Fibroblast of mammary gland (primary cell): ENCODE measurements at regions not wholly inside any gene's neighbourhood (a gene's known extent, or its start where the extent isn't known, plus 50 kb on each side); places are given as distances from the start of the nearest gene placed in this dataset.

Experiments
- DNase-seq: peaks from one replicate; pipeline ENCODE4 v3.0.0-alpha.2; 2010; ENCODE audit warnings: low read depth
- H3K4me3 ChIP-seq: 2 replicates; pipeline ENCODE4 v1.5.1; 2011; ENCODE audit warnings: low read depth, mild to moderate bottlenecking, low read length, moderate library complexity; ENCODE audit not compliant: control insufficient read depth
- TF ChIP-seq, protein P1 (sequence below): conservative IDR thresholded peaks from 2 replicates; pipeline ENCODE4 v1.5.1; 2011; ENCODE audit warnings: low read depth, low read length, inconsistent platforms; ENCODE audit not compliant: control insufficient read depth, insufficient read depth

DNA sequence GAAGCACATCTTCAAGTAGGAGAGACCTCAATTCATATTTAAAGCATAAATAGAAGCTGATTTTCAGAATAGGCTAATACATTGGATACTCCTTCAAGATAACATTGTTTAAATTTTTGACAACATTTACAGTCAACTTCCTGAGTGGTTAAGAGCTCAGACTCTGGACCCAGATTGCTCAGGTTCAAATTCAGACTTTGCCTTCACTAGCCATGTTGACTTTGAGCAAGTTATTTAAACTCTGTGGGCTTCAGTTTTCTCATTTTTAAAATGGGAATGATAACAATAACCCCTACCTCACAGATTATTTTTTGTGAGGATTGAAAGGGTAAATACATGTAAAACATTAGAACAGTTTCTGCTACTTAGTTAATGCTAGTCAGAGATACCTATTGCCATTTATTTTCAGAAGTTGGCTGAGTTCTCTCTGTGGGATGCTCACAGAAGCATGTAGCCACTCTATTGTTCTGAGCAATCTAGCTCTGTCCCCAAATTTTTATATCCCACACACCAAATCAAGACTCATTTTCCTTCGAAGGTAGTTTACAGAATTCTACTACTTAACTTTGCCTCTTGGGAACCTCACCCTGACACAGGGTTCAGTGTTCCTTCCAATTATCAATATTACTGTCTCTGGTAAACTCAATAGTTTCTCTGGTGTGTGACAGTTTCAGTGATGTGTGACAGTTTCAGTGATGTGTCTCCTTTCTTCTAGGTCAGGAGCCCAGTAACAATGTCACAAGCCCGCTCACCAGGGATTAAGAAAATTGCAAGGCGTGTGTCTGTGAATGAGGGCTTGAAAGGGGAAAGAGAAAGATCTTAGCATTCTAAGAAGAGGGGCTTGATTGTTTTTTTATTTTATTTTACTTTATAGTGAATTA lies 79.4 kb upstream of the OSTN start:
- TF ChIP-seq, protein P1, sequence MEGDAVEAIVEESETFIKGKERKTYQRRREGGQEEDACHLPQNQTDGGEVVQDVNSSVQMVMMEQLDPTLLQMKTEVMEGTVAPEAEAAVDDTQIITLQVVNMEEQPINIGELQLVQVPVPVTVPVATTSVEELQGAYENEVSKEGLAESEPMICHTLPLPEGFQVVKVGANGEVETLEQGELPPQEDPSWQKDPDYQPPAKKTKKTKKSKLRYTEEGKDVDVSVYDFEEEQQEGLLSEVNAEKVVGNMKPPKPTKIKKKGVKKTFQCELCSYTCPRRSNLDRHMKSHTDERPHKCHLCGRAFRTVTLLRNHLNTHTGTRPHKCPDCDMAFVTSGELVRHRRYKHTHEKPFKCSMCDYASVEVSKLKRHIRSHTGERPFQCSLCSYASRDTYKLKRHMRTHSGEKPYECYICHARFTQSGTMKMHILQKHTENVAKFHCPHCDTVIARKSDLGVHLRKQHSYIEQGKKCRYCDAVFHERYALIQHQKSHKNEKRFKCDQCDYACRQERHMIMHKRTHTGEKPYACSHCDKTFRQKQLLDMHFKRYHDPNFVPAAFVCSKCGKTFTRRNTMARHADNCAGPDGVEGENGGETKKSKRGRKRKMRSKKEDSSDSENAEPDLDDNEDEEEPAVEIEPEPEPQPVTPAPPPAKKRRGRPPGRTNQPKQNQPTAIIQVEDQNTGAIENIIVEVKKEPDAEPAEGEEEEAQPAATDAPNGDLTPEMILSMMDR = no peak
- no peak overlapping the region for H3K4me3 ChIP-seq
- no peak for DNase-seq

DNA sequence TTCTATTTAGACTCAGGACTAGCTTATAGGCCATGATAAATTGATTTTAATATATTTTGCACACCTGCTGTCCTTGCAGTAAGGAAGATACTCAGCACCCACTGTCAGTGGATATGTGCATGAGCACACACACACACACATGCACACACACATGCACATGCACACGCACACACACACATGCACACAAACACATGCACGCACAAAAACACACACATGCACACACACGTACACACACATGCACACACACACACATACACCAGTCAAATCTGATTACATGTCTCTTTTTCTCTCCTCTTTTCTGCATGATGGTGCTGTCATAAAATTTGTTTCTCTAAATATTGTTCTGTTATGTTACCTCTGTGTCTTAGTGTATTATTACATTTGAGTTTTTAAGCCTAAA lies 87.3 kb upstream of the OSTN start:
- DNase-seq = no peak
- no peak overlapping the region for H3K4me3 ChIP-seq
- TF ChIP-seq, protein P1 = no peak

DNA sequence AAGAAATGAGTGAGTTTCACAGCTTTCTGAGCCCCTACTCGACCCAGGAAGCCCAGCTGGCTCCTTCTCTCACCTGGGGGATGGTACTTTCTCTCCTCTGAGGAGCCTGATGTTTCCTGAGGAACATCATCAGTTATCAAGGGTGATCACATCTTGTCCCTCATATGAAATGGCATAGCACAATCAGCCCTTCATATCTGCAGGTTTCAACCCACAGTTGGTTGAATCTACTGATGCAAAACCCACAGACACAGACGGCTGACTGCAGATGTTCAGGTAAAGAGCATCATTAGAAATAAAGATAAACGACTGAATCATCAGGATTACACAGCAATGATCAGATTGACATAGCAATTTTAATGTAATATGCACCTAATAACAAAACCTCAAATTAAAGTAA lies 93.6 kb upstream of the OSTN start:
- no peak overlapping the region for H3K4me3 ChIP-seq
- DNase-seq = no peak
- TF ChIP-seq, protein P1 = no peak

DNA sequence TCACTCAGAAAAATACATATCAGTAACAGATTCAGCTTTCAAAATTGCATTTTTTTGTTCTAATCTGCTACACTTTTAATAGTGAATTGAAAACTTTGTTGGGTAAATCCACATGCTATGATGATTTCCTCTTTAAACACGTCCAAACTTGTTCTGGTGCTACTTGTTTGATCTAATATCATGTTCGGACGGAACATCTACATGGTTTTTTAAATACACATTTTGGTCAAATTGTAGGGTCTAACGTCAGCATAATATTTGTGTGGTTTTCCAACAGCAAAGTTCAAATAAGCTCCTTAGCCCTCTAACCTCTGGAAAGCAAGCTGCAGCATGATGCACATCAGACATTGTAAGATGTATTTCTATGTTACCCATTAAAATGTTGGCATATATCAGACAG lies 98.5 kb upstream of the OSTN start:
- no peak overlapping the region for H3K4me3 ChIP-seq
- TF ChIP-seq, protein P1 = no peak
- no peak for DNase-seq

DNA sequence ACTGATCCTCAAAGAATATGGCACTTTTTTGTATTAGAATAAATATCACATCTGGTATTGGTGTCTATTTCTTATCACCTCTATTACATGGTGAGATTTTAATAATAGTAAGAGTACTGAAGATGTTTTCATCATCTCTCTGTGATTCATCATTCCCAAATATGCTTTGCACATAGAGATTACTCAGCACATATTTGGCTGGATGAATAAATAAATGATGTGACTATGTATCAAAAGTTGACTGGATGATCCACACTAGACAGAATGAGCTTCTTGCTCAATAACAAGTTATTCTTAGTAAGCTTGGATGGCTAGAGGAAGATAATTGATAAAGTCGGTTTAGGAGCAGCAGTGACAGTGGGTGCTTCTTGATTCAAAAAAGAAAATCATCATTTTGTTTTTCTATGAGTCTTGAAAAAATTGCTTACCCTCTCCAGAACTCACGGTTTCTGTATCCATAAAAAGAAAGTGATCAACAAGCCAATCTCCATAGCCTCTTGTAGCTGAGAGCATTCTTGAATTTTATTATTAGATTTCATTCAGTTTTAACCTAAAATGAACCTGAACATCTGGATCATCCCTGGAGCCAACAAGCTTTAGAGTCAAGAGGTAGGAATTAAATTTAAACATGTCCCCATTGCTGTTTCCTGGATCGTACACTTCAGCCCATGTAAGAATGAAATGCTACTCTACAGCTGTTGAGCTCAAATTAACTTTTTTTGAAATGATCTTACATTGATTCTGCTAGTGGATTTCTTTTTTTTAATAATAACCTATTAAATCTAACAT lies 104.8 kb upstream of the OSTN start:
- DNase-seq = peak; percentile 95
- TF ChIP-seq, protein P1 = no peak
- H3K4me3 ChIP-seq = peak overlapping the region; percentile 36

DNA sequence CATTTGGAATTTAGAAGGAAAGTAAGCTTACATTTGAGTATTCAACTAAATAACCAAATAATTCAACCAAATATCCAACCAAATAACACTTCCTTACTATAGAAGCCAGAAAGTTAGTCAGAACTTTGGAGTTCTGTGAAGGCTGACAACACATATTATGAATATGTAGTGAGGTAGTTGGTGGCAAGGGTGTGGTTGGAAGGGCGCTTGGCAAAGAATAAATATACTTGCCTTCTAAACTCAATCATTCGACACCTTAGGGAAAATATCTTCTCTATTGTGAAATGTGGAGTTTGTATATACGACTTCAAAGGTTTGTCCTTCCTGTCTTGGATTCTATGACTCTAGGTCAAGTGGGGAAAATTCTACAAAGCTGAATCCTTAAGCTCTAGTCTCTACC lies 111.7 kb upstream of the OSTN start:
- DNase-seq = peak; percentile 67
- TF ChIP-seq, protein P1 = no peak
- H3K4me3 ChIP-seq = no peak overlapping the region
